Left lobe of liver (tissue), 2 donors: ENCODE measurements at regions not wholly inside any gene's neighbourhood (a gene's known extent, or its start where the extent isn't known, plus 50 kb on each side); places are given as distances from the start of the nearest gene placed in this dataset.
A peak's percentile ranks its signal among the peaks of the same experiment; 100 is the strongest.
"Not testable (repeated sequence)": the region's sequence is repeated elsewhere in the genome, so short reads cannot be mapped to it uniquely, and the experiment has no call there.

ENCODE experiments used
- ATAC-seq: fragments of 200-7000 bp; cut with Tn5 transposase; one replicate; pipeline ENCODE4 v1.9.1; 2020; ENCODE audit warnings: mild to moderate bottlenecking, moderate library complexity
- DNase-seq: peaks from one replicate; pipeline ENCODE4 v3.0.0-alpha.2; 2020; ENCODE audit warnings: low spot score
- donor health status: DM: no; HTN: no; CAD: no; lungs with moderate emphysema.
- donor health status: DM: no; HTN: yes; CAD: no.

DNA sequence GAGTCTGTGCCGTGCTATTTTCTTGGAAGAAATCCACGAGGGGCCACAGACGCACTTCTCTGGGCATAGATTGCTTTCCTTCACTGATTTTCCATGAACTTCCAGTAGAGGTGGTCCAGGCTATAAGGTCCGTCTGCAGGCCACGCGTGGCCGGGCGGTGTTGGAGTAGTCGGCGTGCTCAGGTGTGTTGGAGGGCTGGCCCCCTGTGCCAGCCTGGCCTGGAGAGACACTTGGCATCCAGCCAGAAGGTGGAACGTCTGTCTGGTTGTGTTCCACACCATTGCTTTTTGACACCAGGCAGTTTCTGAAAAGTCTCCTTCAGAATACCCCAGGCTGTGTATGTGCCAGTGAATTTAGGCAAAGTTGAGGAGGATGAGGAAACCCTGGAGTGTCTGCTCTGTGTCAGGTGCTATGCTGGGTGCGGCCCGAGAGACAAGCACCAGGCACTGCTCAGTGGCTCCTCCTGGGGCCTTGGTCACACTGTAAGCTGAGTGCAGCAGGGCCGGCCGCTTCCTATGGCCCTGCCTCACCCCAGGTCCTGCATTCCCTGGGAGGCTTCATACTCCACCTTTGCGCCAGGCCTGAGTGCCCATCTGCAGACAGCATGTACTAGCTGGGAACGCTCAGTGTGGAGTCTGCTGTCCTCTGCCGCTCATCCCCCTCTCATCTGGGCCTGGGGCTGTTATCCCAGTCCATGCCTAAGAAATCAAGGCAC is 52.1 kb upstream of the TAMM41 start:
- no peak for ATAC-seq
- DNase-seq: no peak

DNA sequence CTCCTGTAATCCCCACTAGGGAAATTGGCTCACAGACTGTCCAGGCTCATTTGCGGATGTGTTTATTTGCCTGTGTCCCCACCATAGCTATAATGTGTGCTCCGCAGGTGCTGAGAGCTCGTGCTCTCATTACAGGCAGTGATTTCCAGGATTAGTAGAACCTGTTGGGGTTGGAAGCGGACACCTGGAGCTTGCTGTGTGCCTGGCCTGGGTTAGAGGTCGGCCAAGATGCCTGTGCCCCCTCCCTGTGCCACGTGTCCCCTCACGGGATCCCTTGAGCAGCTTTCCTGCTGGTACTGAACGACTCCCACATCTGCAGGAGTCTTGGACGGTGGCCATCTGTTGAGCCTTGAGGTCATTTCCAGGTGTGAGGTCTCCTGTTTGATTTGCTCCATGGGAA is 52.7 kb upstream of the TAMM41 start:
- not testable (repeated sequence) for DNase-seq, ATAC-seq

DNA sequence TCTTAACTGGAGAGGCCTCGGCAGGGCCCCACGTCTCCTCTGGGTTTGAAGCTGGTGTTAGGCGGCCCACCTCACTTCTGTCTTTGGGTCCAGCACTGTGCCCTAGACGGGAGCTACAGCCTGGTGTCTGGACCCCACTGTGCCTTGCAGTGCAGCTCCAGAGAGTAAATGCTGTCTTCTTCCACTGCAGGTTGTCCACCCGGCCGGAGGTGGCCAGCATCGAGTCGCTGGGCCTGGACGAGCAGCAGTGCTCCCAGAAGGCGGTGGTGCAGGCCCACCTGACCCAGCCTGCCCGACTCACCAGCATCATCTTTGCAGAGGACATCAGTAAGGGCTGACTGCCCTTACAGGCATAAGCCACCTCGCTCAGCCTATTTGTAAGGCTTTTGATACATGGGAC is 53.1 kb upstream of the TAMM41 start:
- DNase-seq (no peak), ATAC-seq (no peak)

DNA sequence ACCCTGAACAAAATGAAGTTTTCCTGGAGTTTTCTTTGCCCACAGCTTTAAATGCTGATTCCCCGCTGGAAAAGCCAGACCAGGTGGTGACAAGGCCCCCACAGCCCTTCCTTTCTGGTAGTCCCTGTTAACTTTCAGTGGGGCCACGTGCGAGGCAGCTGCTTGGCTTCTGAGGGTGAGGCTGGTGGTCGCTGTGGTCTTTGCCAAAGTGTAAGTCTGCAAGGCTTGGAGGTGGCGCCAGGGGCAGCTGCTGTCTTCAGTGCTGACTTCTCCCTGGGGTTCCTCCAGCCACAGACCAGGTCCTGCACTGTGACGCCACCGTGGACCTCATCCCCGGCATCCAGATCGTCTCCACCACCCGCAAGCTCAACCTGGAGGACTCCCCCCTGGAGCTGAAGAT is 54.1 kb upstream of the TAMM41 start:
- DNase-seq (no peak), ATAC-seq (no peak)

DNA sequence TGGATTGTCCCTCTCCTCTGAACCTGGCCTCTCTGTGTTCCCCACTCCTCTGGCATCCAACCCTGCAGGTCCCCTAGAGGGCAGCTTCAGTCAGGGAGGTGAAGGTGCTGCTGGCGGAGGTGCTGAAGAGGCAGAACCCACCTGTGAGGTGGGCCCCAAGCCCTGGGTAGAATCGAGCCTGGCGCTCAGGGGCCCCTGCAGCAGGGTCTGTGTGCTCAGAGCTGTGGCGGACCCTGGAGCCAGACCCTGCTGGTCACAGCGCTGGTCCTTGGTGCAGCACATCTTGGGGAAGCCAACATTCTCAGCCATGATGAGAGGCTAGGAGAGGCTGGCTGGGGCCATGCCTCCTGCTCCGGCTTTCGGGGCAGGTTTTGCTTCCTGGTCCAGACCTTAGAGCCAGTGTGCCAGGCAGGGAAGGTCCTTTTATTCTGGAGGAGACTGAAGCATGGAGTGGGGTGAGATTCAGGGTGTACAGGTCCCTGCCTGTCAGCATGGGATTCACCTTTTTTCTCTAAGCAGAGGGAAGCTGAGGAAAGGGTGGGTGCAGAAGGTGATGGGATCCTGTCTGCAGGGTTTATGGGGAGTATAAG is 54.7 kb upstream of the TAMM41 start:
- ATAC-seq: no peak
- DNase-seq: no peak

DNA sequence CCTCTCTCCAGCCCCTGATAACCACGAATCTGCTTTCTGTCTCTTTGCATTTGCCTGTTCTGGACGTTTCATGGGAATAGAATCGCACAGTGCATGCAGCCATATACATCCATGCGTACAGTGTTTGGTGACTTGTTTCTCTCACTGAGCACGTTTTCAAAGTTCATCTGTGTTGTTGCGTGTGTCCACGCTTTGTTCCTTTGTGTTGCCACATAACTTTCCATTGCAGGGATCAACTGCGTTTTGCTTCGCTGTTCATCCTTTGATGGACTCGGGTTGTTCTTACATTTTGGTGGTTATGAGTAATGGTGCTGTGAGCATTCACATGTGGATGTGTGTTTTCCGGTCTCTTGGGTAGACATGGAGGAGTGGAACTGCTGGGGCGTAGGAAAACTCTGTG is 56.4 kb upstream of the TAMM41 start:
- DNase-seq (no peak), ATAC-seq (no peak)

DNA sequence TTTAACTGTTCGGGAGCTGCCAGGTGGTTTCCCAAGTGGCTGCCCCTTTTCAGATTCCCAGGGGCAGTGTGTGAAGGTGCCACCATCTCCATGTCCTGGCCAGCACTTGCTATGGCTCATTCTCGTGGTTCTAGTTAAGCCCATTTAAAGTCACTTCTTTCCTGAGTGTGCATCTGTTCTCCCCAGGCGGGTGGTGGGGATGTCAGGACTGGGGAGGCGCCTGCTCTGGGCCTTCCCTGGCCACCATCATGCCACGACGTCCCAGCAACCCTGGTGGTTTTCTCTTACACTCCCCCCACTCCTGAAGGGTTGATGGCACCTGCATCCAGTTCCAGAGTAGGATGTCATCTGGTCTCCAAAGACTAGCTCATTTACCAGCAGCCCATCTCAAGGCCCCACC is 56.8 kb upstream of the TAMM41 start:
- DNase-seq (no peak), ATAC-seq (no peak)

DNA sequence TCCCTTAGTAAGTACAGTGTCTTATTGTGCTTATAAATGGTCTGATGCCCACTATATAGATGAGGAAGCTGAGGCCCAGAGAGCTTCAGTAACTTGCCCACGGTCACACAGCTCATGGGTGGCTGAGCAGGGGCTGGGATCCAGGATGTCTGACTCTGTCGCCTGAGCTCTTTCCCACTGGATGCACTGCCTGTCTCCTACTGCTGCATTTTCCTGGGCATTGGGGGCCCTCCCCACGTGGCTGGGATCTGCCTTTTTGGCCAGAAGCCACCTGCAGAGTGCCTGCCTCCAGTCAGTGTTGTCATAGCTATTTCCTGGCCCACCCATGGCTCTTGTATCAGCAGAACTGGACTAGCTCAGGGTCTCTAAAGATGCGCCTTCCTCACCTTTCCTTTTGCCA is 57.5 kb upstream of the TAMM41 start:
- ATAC-seq (no peak), DNase-seq (no peak)

DNA sequence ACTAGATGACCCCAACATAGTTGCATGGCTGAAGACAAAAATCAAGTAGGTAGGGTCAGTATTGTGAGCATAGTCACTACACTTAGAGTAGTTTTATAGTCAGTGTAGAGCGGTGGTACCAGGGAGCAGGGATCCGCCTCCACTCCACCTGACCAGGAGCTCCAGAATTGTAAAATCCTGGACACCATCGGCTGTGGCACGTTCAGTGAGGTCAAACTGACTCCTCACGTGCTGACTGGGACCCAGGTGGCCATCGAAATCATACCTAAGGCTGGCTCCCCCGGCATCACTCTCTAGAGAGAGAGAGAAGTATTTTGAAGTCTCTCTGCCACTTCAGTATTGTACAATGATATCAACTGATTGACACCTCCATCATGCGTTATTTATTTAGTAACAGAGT is 59.7 kb upstream of the TAMM41 start:
- ATAC-seq (no peak), DNase-seq (no peak)

DNA sequence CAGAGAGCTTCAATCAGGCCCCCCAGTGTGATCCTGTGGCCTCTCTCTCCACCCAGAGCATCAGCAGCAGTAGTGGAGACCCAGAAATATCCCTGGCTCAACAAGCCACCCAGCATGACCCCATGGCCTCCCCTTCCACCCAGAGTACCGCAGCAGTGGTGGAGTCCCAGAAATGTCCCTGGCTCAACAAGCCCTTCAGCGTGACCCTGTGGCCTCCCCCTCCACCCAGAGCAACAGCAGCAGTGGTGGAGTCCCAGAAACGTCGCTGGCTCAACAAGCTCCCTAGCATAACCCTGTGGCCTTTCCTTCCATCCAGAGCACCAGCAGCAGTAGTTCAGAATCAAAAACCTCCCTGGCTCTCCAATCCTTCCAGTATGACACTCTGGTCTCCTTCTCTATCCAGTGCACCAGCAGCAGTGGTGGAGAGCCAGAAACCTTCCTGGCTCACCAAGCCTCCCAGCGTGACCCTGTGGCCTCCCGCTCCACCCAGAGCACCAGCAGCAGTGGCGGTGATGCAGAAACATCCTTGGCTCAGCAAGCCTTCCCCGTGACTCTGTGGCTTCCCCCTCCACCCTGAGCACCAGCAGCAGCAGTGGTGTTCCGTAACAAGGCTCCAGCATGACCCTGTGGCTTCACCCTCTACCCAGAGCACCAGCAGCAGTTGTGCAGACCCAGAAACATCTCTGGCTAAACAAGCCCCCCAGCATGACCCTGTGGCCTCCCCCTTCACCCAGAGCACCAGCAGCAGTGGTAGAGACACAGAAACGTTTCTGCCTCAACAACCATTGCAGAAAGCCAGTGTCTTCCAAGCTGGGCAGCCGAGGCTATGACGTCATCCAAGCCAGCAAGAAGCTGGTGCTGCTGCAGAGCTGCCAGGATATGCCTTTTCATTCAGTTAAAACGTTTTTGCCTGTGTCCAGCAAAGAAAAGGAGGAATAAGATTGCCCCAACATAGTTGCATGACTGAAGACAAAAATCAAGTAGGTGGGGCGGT is 61.3 kb upstream of the TAMM41 start:
- ATAC-seq (no peak), DNase-seq (no peak)

DNA sequence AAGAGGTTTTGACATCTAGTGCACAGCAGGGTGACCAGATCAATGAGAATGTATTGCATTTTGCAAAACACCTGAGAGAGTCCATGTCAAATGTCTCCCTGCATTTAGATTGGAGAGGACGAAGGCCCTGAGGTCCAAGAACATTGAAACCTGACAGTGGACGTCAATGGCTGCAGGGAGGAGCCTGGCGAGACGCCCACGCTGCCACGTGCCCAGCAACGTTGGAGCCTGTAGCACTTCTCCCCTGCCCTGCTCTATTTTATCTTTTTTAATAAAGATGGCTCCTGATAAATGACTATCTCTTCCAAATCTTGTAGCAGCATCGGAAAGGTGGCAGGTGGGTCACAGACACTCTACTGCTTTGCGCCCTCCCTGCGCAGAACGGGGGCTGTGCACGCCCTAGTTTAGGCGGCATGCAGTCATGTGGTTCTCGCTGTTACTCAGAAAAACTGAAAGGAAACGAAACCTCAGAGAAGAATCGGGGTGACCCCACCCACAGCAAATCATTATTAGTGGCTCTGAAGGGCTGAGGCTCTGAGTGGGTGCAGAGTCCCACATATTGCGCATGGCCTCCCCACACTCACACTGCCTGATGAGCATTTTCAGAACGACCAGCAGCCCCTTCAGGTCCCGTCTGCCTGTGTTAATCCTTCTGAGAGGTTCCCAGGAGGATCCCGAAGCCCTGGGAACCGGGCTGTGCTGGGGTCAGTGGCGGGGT is 62.5 kb upstream of the TAMM41 start:
- ATAC-seq: peak; percentile 56

DNA sequence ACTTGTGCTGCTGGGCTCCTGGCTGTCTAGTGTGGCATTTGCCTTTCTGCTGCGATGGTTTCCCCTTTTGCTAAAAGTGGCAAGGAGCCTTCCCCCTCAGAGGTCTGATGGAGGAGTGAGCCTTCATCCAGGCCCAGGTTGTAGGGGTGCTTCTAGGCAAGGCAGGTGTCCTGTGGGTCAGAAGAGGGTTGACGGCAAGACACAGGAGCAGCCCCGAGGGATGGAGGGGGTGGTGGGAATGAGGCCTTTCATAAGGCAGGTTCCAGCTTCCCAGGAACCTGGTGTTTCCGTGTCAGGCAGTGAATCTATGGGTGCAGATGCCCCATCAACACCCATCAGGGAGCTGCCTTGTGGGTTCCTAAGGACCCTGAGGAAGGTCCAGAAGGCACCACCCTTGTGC is 63.0 kb upstream of the TAMM41 start:
- no peak for ATAC-seq
- no peak for DNase-seq

More for the DNA sequence above, 62.5 kb upstream of the TAMM41 start:
- no peak for DNase-seq

DNA sequence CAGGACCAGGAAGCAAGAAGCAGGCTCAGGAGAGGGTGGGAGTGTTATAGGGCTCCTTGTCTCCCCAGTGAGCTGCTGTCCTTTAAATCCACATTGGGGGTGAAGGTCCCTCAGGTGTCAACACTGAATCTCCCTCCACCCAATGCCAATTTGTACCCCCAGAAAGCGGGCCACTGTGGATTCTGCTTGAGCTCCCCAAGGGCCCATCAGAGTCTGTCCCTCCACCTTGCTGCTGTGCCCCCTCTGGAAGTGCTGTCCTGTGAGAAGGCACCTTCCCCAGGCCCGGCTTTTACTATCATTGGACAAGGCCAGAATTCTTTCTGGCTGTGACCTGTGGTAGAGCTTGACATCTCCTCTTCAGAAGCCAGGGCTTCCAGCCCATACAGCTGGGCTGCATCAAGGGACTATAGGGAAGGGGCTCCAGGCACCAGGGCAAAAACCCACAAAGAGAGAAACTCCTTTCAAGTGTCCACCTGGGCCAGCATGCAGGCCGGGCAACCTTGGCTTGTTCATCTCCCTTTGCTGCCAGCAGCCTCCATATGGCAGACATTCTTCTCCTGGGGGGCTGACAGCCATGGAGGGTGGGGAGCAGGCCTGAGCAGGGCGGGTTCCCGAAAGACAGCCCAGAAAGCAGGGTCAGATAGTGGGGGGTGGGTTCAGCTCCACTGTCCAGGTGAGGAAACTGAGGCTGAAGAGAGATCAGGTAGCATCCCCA is 63.7 kb upstream of the TAMM41 start:
- not testable (repeated sequence) for ATAC-seq

DNA sequence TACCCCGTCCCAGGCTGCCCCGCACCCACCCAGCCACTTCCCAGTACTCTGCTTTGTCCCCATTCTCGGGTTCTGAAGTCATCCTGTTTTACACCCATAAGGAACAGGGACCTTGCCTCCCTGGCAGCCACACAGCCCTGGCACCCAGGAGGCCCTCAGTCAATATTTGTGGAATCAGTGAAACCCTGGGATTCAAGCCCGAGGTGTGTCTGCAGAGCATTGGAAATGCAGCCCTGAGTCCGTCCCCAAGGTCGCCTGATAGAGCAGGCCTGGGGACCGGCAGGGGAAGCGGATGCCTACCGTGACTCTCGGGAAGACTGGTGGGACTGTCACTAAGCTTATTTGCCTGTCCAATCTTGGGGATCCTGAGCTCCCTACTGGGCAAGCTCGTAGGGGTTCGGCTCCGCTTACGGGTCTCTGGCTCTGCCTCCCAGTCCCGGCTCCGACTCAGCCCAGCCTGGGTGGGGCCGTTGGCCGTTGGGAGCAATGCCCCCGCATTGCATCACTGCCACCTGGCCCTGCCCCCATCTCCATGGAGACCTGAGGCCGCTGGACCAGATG is 64.4 kb upstream of the TAMM41 start:
- ATAC-seq: peak; percentile 27
- DNase-seq: no peak

More for the DNA sequence above, 63.7 kb upstream of the TAMM41 start:
- DNase-seq: not testable (repeated sequence)

DNA sequence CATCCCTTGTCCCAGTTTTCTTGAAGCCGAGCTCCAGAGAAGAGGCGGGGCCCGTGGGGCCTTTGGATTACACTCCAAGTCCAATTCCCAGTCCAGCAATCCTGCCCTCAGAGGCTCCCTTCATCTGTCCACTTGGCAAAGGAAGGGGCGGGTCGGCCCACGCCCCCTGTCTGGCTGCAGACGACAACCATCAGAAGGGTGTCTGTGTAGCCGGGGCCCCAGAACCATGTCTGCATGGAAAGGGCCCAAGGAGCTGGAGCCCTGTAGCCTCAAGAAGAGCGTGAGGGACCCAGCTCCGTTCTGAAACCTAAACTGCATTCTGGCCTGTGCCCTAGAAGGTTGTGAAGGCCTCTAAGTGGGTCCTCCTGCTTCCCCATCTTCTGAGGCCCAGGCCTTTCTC is 65.2 kb upstream of the TAMM41 start:
- DNase-seq, ATAC-seq: not testable (repeated sequence)

DNA sequence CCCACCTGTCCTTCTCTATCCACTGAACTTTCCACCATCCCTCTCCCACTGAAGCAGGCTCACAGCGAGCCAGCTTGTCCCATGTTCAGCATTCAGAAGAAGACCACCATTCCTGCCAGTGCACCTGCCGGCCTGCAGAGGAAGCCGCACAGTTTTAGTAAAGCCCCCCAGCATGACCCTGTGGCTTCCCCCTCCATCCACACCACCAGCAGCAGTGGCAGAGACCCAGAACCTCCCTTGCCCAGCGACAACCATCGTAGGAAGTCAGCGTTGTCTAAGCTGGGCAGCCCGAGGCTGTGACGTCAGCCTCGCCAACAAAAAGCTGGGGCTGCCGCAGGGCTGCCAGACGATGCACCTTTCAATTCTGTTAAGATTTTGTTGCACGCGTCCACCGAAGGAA is 66.6 kb upstream of the TAMM41 start:
- no peak for DNase-seq
- ATAC-seq: no peak

DNA sequence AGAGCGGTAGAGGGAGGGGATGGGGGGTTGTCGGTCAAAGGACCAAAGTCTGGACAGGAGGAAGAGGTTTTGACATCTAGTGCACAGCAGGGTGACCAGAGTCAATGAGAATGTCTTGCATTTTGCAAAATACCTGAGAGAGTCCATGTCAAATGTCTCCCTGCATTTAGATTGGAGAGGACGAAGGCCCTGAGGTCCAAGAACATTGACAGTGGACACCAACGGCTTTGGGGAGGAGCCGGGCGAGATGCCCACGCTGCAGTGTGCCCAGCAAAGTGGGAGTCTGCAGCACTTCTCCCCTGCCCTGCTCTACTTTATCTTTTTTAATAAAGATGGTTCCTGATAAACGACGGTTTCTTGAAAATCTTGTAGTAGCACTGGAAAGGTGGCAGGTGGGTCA is 67.4 kb upstream of the TAMM41 start:
- no peak for ATAC-seq
- no peak for DNase-seq

DNA sequence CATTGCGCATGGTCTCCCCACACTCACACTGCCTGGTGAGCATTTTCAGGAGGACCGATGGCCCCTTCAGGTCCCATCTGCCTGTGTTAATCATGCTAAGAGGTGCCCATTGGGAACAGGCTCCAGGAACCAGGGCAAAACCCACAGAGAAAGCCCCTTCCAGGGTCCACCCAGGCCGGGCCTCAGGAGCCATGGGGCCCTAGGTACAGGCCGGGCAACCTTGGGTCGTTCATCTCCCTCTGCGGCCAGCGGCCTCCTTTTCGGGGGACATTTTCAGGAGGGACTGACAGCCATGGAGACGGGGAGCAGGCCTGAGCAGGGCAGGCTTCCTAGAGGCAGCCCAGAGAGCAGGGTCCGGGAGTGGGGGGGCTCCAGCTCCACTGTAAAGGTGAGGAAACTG is 68.0 kb upstream of the TAMM41 start:
- ATAC-seq (no peak), DNase-seq (no peak)

DNA sequence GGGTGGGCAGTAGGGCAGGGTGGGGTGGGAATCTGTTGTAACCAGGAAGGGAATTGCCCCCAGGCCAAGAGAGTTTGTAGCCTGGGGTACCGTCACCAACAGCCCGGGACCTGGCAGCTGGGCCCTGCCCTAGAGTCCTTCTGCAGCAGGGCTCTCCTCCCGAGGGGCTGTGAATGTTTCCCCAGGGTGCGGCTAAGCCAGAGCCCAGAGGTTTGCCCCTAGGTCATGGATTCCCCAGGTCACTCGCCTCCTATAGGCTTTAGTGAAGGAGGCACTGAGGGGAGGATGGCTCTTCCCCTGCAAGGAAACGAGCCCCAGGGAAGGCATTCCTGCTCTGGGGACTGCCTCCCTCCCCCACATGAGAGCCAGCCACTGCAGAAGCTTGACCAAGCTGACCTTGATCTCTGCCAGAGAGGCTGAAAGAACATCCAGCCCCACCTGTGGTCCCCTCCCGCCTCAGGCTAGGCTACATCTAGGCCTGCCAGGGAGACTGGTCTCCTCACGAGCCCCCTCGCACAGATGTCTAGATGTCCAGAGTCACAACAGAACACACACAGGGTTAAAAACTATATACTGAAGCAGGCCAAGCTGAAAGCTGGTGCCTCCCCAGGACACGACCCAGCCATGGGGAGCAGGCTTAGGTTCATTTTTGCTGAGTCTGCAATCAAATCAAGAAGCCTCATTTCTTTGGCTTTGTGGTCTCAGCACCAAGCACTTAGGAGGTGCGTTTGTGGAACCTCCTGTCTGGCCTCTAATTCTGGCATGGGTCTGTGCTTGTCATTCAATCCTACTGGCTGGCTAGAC is 69.1 kb upstream of the TAMM41 start:
- ATAC-seq (peak; percentile 29), DNase-seq (no peak)
